Colonic mucosa (tissue), 4 donors: ENCODE measurements at regions not wholly inside any gene's neighbourhood (a gene's known extent, or its start where the extent isn't known, plus 50 kb on each side); places are given as distances from the start of the nearest gene placed in this dataset.
A peak's percentile ranks its signal among the peaks of the same experiment; 100 is the strongest.

Source experiments
- DNase-seq: peaks from one replicate; pipeline ENCODE4 v3.0.0-alpha.2; 2020
- H3K27ac ChIP-seq: fragments of 200-600 bp; one replicate; pipeline ENCODE4 v1.8.0; 2021
- H3K27me3 ChIP-seq: fragments of 200-600 bp; one replicate; pipeline ENCODE4 v1.8.0; 2021
- H3K36me3 ChIP-seq: fragments of 200-600 bp; one replicate; pipeline ENCODE4 v1.8.0; 2021
- H3K4me1 ChIP-seq: fragments of 200-600 bp; one replicate; pipeline ENCODE4 v1.8.0; 2021; ENCODE audit warnings: mild to moderate bottlenecking
- H3K4me3 ChIP-seq: fragments of 200-600 bp; one replicate; pipeline ENCODE4 v1.8.0; 2021
- H3K9ac ChIP-seq, 2 donors: one replicate each; pipeline ENCODE4 v1.7.0; 2013; ENCODE audit warnings: control low read depth in 2 of 2, low read depth in 2 of 2, low read length in 2 of 2
- H3K9me3 ChIP-seq: fragments of 200-600 bp; one replicate; pipeline ENCODE4 v1.8.0; 2021
- CTCF ChIP-seq: fragments of 200-600 bp; IDR thresholded peaks from one replicate; pipeline ENCODE4 v1.8.0; 2022; ENCODE audit warnings: antibody characterized with exemption, mild to moderate bottlenecking
- intact Hi-C: fragments of 100-400 bp; cut with DNase I; formaldehyde crosslinking; loops from one replicate; pipeline ENCODE4 v1.14.1; 2022
- donor health status: healthy.
- donor health status: DM: no; HTN: no; CAD: no.
- donor health status: DM: no; HTN: no; CAD: no.

- intact Hi-C loops: no loop called here
- no peak overlapping the region for H3K9ac ChIP-seq
- peak; percentile 89 for DNase-seq
- no peaks in the 10 kb centered on the region for H3K36me3 ChIP-seq
- no peaks in the 10 kb centered on the region for H3K27me3 ChIP-seq
- H3K27ac ChIP-seq: no peak overlapping the region
- H3K4me1 ChIP-seq: no peaks in the 10 kb centered on the region
- peak; percentile 75 for TF ChIP-seq CTCF
- H3K4me3 ChIP-seq: no peak overlapping the region
- H3K9me3 ChIP-seq: no peaks in the 10 kb centered on the region
Observed at GRCh38 chr2:121128741-121129659, 156.0 kb downstream of the TFCP2L1 start.

DNA sequence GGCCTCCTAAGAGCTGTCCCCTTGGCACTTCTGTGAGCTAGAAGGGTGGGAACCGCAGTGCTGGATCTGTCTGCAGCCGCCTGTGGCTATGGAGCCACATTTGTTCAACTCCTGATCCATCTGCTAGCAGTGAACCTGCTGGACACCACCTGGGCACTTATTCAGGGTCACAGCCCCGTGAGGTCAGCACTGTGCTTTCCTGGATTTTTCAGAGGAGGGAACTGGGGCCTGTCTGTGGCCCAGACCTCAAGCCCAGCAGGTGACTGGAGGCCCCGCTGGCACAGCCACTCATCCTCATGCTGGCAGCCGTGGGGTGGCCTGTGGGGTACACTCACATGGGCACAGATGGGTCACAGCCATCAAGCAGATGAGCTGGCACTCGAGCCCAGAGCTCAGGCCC, 155.3 kb downstream of the TFCP2L1 start:
- Histone ChIP-seq H3K36me3 (no peaks in the 10 kb centered on the region), H3K9me3 (no peaks in the 10 kb centered on the region), H3K27me3 (no peaks in the 10 kb centered on the region), H3K4me1 (no peaks in the 10 kb centered on the region), H3K27ac (no peak overlapping the region), H3K9ac (no peak overlapping the region), H3K4me3 (no peak overlapping the region)
- intact Hi-C loops: no loop called here
- DNase-seq: no peak
- no peak for TF ChIP-seq CTCF

GRCh38 chr2:121130301-121130850, 154.6 kb downstream of the TFCP2L1 start:
- H3K4me1 ChIP-seq: no peaks in the 10 kb centered on the region
- TF ChIP-seq CTCF: no peak
- no peaks in the 10 kb centered on the region for H3K27me3 ChIP-seq

GRCh38 chr2:121131375-121131774, 153.6 kb downstream of the TFCP2L1 start:
- DNase-seq: no peak
- intact Hi-C loops: no loop called here
- Histone ChIP-seq H3K27me3 (no peaks in the 10 kb centered on the region), H3K4me1 (no peaks in the 10 kb centered on the region), H3K27ac (no peak overlapping the region), H3K36me3 (no peaks in the 10 kb centered on the region), H3K9me3 (no peaks in the 10 kb centered on the region), H3K4me3 (no peak overlapping the region), H3K9ac (no peak overlapping the region)
- TF ChIP-seq CTCF: no peak

More at GRCh38 chr2:121130301-121130850, 154.6 kb downstream of the TFCP2L1 start:
- Histone ChIP-seq H3K27ac (no peak overlapping the region), H3K36me3 (no peaks in the 10 kb centered on the region), H3K9ac (no peak overlapping the region), H3K9me3 (no peaks in the 10 kb centered on the region), H3K4me3 (no peak overlapping the region)
- intact Hi-C loops: no loop called here
- DNase-seq: no peak

DNA sequence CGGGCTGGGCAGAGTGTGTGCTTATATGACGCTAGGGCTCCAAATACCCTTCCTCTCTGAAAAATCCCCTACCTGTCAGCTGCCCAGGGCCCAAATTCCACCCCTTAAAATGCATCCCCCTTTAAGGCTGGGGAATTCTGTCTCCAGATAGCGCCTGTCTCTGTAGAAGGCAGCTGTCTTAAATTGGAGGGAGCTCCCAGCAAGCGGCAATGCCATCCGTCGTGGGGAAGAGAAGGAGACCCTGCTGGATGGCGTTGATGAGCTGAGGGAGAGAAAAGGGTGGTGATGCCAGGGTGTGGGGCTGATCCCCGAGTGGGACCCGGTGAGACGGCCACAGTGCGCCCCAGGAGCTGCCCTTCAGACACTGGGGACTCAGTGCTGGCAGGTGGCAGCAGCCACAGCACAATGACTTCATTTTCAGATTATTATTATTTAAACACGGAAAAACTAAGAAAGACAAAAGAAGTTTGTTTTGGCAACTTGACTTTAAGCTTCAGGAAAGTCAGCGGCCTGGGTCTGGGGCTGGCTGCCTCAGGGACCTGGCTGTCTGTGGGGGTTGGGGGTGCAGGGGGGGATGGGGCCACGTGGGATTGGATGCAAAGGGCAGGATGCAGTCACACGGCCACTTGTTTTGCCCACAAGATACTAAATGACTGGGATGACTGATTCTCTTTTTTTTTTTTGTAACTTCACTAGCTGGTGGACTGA, 152.8 kb downstream of the TFCP2L1 start:
- no peak overlapping the region for H3K9ac ChIP-seq
- H3K9me3 ChIP-seq: no peaks in the 10 kb centered on the region
- no peaks in the 10 kb centered on the region for H3K27me3 ChIP-seq
- no peak overlapping the region for H3K4me3 ChIP-seq
- DNase-seq: no peak
- H3K4me1 ChIP-seq: no peaks in the 10 kb centered on the region
- intact Hi-C loops: no loop called here
- no peaks in the 10 kb centered on the region for H3K36me3 ChIP-seq
- no peak for TF ChIP-seq CTCF
- no peak overlapping the region for H3K27ac ChIP-seq
